Activated T-helper 17 cell treated with anti-CD3 and anti-CD28 coated beads, Interleukin-2, amount 50 U/mL, for 72 hours (primary cell): ENCODE measurements at regions not wholly inside any gene's neighbourhood (a gene's known extent, or its start where the extent isn't known, plus 50 kb on each side); places are given as distances from the start of the nearest gene placed in this dataset.
"Not testable (repeated sequence)": the region's sequence is repeated elsewhere in the genome, so short reads cannot be mapped to it uniquely, and the experiment has no call there.

Experiments
- ATAC-seq: fragments of 150-1000 bp; cut with Tn5 transposase; replicated peaks from 2 replicates; pipeline ENCODE4 v1.10.0; 2021; ENCODE audit warnings: mild to moderate bottlenecking, moderate library complexity
- H3K27ac Mint-ChIP-seq: one replicate; pipeline ENCODE4 v1.8.0; 2022; ENCODE audit warnings: mixed read lengths
- H3K27me3 Mint-ChIP-seq: one replicate; pipeline ENCODE4 v1.8.0; 2022; ENCODE audit warnings: mixed read lengths
- H3K36me3 Mint-ChIP-seq: one replicate; pipeline ENCODE4 v1.8.0; 2022; ENCODE audit warnings: low read depth, mild to moderate bottlenecking, mixed read lengths
- H3K4me1 Mint-ChIP-seq: one replicate; pipeline ENCODE4 v1.8.0; 2022; ENCODE audit warnings: mixed read lengths
- H3K4me3 Mint-ChIP-seq: one replicate; pipeline ENCODE4 v1.8.0; 2022; ENCODE audit warnings: mild to moderate bottlenecking, mixed read lengths
- H3K9me3 Mint-ChIP-seq: one replicate; pipeline ENCODE4 v1.8.0; 2022; ENCODE audit warnings: mixed read lengths

- ATAC-seq = peak; percentile 75
- no peaks in the 10 kb centered on the region for H3K36me3 Mint-ChIP-seq
- H3K9me3 Mint-ChIP-seq = no peaks in the 10 kb centered on the region
- peak overlapping the region; percentile 42 for H3K27ac Mint-ChIP-seq
- peaks cover 14% of the 10 kb centered on the region for H3K4me1 Mint-ChIP-seq
- peak overlapping the region; percentile 14 for H3K4me3 Mint-ChIP-seq
- H3K27me3 Mint-ChIP-seq = peaks cover 28% of the 10 kb centered on the region
Measured at GRCh38 chr11:127943152-127943551, 644.2 kb downstream of the ETS1 start.

GRCh38 chr11:127941554-127941953, 645.8 kb downstream of the ETS1 start:
- not testable (repeated sequence) for ATAC-seq, H3K36me3 Mint-ChIP-seq, H3K27ac Mint-ChIP-seq, H3K4me3 Mint-ChIP-seq, H3K9me3 Mint-ChIP-seq
- peaks cover 28% of the 10 kb centered on the region for H3K27me3 Mint-ChIP-seq
- peaks cover 14% of the 10 kb centered on the region for H3K4me1 Mint-ChIP-seq

GRCh38 chr11:127939000-127939399, 648.4 kb downstream of the ETS1 start:
- H3K4me3 Mint-ChIP-seq = no peak overlapping the region
- H3K9me3 Mint-ChIP-seq = no peaks in the 10 kb centered on the region
- peaks cover 34% of the 10 kb centered on the region for H3K27me3 Mint-ChIP-seq
- H3K36me3 Mint-ChIP-seq = no peaks in the 10 kb centered on the region
- H3K27ac Mint-ChIP-seq = no peak overlapping the region
- peaks cover 12% of the 10 kb centered on the region for H3K4me1 Mint-ChIP-seq
- no peak for ATAC-seq

GRCh38 chr11:127935081-127935480, 652.3 kb downstream of the ETS1 start:
- Mint-ChIP-seq H3K27me3 (peaks cover 16% of the 10 kb centered on the region), H3K4me1 (no peaks in the 10 kb centered on the region), H3K4me3 (no peak overlapping the region), H3K27ac (no peak overlapping the region), H3K36me3 (no peaks in the 10 kb centered on the region), H3K9me3 (no peaks in the 10 kb centered on the region)
- no peak for ATAC-seq

GRCh38 chr11:127933961-127934360, 653.4 kb downstream of the ETS1 start:
- H3K27me3 Mint-ChIP-seq = peaks cover 18% of the 10 kb centered on the region
- not testable (repeated sequence) for H3K27ac Mint-ChIP-seq, H3K36me3 Mint-ChIP-seq, H3K4me3 Mint-ChIP-seq, H3K9me3 Mint-ChIP-seq, H3K4me1 Mint-ChIP-seq, ATAC-seq

GRCh38 chr11:127931803-127932202, 655.6 kb downstream of the ETS1 start:
- Mint-ChIP-seq H3K27ac (no peak overlapping the region), H3K9me3 (no peaks in the 10 kb centered on the region), H3K4me1 (no peaks in the 10 kb centered on the region), H3K36me3 (no peaks in the 10 kb centered on the region), H3K27me3 (peaks cover 21% of the 10 kb centered on the region), H3K4me3 (no peak overlapping the region)
- no peak for ATAC-seq

- Mint-ChIP-seq H3K4me3 (no peak overlapping the region), H3K27ac (no peak overlapping the region), H3K27me3 (peaks cover 26% of the 10 kb centered on the region), H3K9me3 (peaks cover 4% of the 10 kb centered on the region), H3K36me3 (no peaks in the 10 kb centered on the region), H3K4me1 (no peaks in the 10 kb centered on the region)
- no peak for ATAC-seq
Measured at GRCh38 chr11:127926721-127927120, 660.6 kb downstream of the ETS1 start.

GRCh38 chr11:127925475-127925874, 661.9 kb downstream of the ETS1 start:
- no peak overlapping the region for H3K27ac Mint-ChIP-seq
- peaks cover 6% of the 10 kb centered on the region for H3K9me3 Mint-ChIP-seq
- H3K27me3 Mint-ChIP-seq = peaks cover 26% of the 10 kb centered on the region
- no peaks in the 10 kb centered on the region for H3K36me3 Mint-ChIP-seq
- H3K4me1 Mint-ChIP-seq = no peaks in the 10 kb centered on the region
- no peak overlapping the region for H3K4me3 Mint-ChIP-seq
- ATAC-seq = no peak

GRCh38 chr11:127919206-127920000, 668.0 kb downstream of the ETS1 start:
- H3K36me3 Mint-ChIP-seq = no peaks in the 10 kb centered on the region
- peak; percentile 83 for ATAC-seq
- no peak overlapping the region for H3K27ac Mint-ChIP-seq
- peaks cover 7% of the 10 kb centered on the region for H3K4me1 Mint-ChIP-seq
- no peak overlapping the region for H3K4me3 Mint-ChIP-seq
- peaks cover 13% of the 10 kb centered on the region for H3K9me3 Mint-ChIP-seq
- H3K27me3 Mint-ChIP-seq = peaks cover 42% of the 10 kb centered on the region

- Mint-ChIP-seq H3K4me1 (no peaks in the 10 kb centered on the region), H3K9me3 (no peaks in the 10 kb centered on the region), H3K27me3 (peaks cover 3% of the 10 kb centered on the region), H3K27ac (no peak overlapping the region), H3K4me3 (no peak overlapping the region), H3K36me3 (no peaks in the 10 kb centered on the region)
- no peak for ATAC-seq
Measured at GRCh38 chr11:127902382-127902781, 685.0 kb downstream of the ETS1 start.

GRCh38 chr11:127898422-127899365, 688.7 kb downstream of the ETS1 start:
- Mint-ChIP-seq H3K27ac (no peak overlapping the region), H3K27me3 (no peaks in the 10 kb centered on the region), H3K4me1 (no peaks in the 10 kb centered on the region), H3K9me3 (no peaks in the 10 kb centered on the region), H3K36me3 (no peaks in the 10 kb centered on the region), H3K4me3 (no peak overlapping the region)
- ATAC-seq = no peak

GRCh38 chr11:127895776-127896175, 691.6 kb downstream of the ETS1 start:
- Mint-ChIP-seq H3K27ac (no peak overlapping the region), H3K36me3 (no peaks in the 10 kb centered on the region), H3K27me3 (no peaks in the 10 kb centered on the region), H3K4me3 (no peak overlapping the region), H3K9me3 (no peaks in the 10 kb centered on the region), H3K4me1 (no peaks in the 10 kb centered on the region)
- no peak for ATAC-seq

GRCh38 chr11:127894316-127894715, 693.0 kb downstream of the ETS1 start:
- H3K4me3 Mint-ChIP-seq = no peak overlapping the region
- H3K4me1 Mint-ChIP-seq = no peaks in the 10 kb centered on the region
- no peaks in the 10 kb centered on the region for H3K9me3 Mint-ChIP-seq
- H3K27me3 Mint-ChIP-seq = peaks cover 2% of the 10 kb centered on the region
- H3K36me3 Mint-ChIP-seq = no peaks in the 10 kb centered on the region
- H3K27ac Mint-ChIP-seq = no peak overlapping the region
- no peak for ATAC-seq

GRCh38 chr11:127890030-127890615, 697.2 kb downstream of the ETS1 start:
- no peak for ATAC-seq
- Mint-ChIP-seq H3K4me3 (no peak overlapping the region), H3K27me3 (peaks cover 9% of the 10 kb centered on the region), H3K4me1 (no peaks in the 10 kb centered on the region), H3K9me3 (peaks cover 7% of the 10 kb centered on the region), H3K36me3 (no peaks in the 10 kb centered on the region), H3K27ac (no peak overlapping the region)
